K562 (cell line): ENCODE measurements at regions not wholly inside any gene's neighbourhood (a gene's known extent, or its start where the extent isn't known, plus 50 kb on each side); places are given as distances from the start of the nearest gene placed in this dataset.

Experiments
- ATAC-seq: fragments of 200-7000 bp; cut with Tn5 transposase; 3 replicates; pipeline ENCODE4 v1.9.1; 2020; ENCODE audit warnings: moderate library complexity
- BruUV-seq: library from RNA; stranded (reverse); fragments of 400-500 nt; replicated peaks from 2 replicates; lab custom pipeline; 2021; lab: Mats Ljungman, UMichigan
- CTCF ChIA-PET: fragments of 300-600 bp; formaldehyde crosslinking; extraction: SDS; loops from one replicate; lab custom pipeline; 2021; ENCODE audit warnings: low intra/inter-chr PET ratio; lab: Yijun Ruan, JAX
- POLR2A ChIA-PET: fragments of 300-600, 350-650 bp; sonication (Branson Sonifier 250); formaldehyde crosslinking; extraction: SDS; loops from one replicate; lab custom pipeline; 2021; ENCODE audit warnings: antibody characterized with exemption, inconsistent platforms; lab: Yijun Ruan, JAX
- DNase-seq, 4 experiments: peaks; one replicate each; pipeline versions ENCODE4 v3.0.0 to v3.0.0-alpha.2; 2011 to 2018; ENCODE audit warnings: low spot score in 3 of 4, mixed read lengths in 3 of 4; ENCODE audit errors: extremely low read depth in 1 of 4
- FAIRE-seq: peaks from 2 replicates; lab custom pipeline; 2011; peaks lifted over from hg19 to GRCh38; lab: Jason Lieb, UNC
- H2AFZ ChIP-seq: 2 replicates; pipeline ENCODE4 v1.6.0; 2011; ENCODE audit warnings: low read depth, low read length, control low read depth, inconsistent platforms
- H3K27ac ChIP-seq: fragments of 200-600 bp; 3 replicates; pipeline ENCODE4 v1.8.0; 2011; ENCODE audit warnings: low read depth, mild to moderate bottlenecking, control low read depth, inconsistent platforms, low read length, moderate library complexity, mixed read lengths; ENCODE audit errors: extremely low read depth
- H3K27me3 ChIP-seq, 2 experiments: fragments of 300-600 bp in 1 of 2; 2 replicates in 1 of 2; 3 replicates in 1 of 2; pipeline versions ENCODE4 v1.6.0 to v1.8.0; 2011; ENCODE audit warnings: inconsistent platforms in 2 of 2, low read length in 2 of 2, mild to moderate bottlenecking in 1 of 2, mixed read lengths in 1 of 2, moderate library complexity in 1 of 2; ENCODE audit not compliant: control insufficient read depth in 2 of 2, insufficient read depth in 2 of 2
- H3K36me3 ChIP-seq: fragments of 300-600 bp; 3 replicates; pipeline ENCODE4 v1.8.0; 2011; ENCODE audit warnings: mild to moderate bottlenecking, low read length, inconsistent platforms; ENCODE audit not compliant: control insufficient read depth, insufficient read depth
- H3K4me1 ChIP-seq, 2 experiments: fragments of 200-600 bp in 1 of 2; replicated peaks in 1 of 2; 2 replicates in 1 of 2; 3 replicates in 1 of 2; pipeline versions ENCODE4 v1.5.1 to v1.8.0; 2011; ENCODE audit warnings: inconsistent platforms in 2 of 2, low read length in 2 of 2, mild to moderate bottlenecking in 1 of 2, mixed read lengths in 1 of 2, moderate library complexity in 1 of 2; ENCODE audit not compliant: control insufficient read depth in 2 of 2, insufficient read depth in 2 of 2
- H3K4me2 ChIP-seq: 2 replicates; pipeline ENCODE4 v1.6.1; 2011; ENCODE audit warnings: low read length, control low read depth, inconsistent platforms, mixed read lengths; ENCODE audit not compliant: insufficient read depth
- H3K4me3 ChIP-seq: fragments of 200-600 bp; sonication (generic), shearing (Covaris generic); 2 replicates; pipeline ENCODE4 v1.5.1; 2016; ENCODE audit warnings: control low read depth, inconsistent platforms
- H3K79me2 ChIP-seq: fragments of 200-600 bp; 3 replicates; pipeline ENCODE4 v1.8.0; 2011; ENCODE audit warnings: low read length, inconsistent platforms; ENCODE audit not compliant: control insufficient read depth, insufficient read depth
- H3K9ac ChIP-seq, 2 experiments: 2 replicates each; pipeline versions ENCODE4 v1.6.0 to v1.6.1; 2011; ENCODE audit warnings: low read depth in 2 of 2, low read length in 2 of 2, control low read depth in 1 of 2, inconsistent platforms in 1 of 2, mild to moderate bottlenecking in 1 of 2, mixed read lengths in 1 of 2; ENCODE audit not compliant: insufficient read depth in 1 of 2
- H3K9me1 ChIP-seq: one replicate; pipeline ENCODE4 v1.6.0; 2011; ENCODE audit warnings: inconsistent platforms, mild to moderate bottlenecking, low read length, moderate library complexity; ENCODE audit not compliant: control insufficient read depth, insufficient read depth
- H3K9me3 ChIP-seq: replicated peaks from 2 replicates; pipeline ENCODE4 v1.5.1; 2011; ENCODE audit warnings: low read depth, low read length, inconsistent platforms; ENCODE audit not compliant: control insufficient read depth, insufficient read depth
- H4K20me1 ChIP-seq: replicated peaks from 2 replicates; pipeline ENCODE4 v1.6.1; 2011; ENCODE audit warnings: low read length, inconsistent platforms, mixed read lengths; ENCODE audit not compliant: control insufficient read depth, insufficient read depth
- CBX3 ChIP-seq, 2 experiments: IDR thresholded peaks; 1 replicate in 1 of 2; 2 replicates in 1 of 2; pipeline ENCODE4 v1.6.1; 2012; ENCODE audit warnings: inconsistent platforms in 2 of 2, low read length in 2 of 2, borderline replicate concordance in 1 of 2, control low read depth in 1 of 2
- CXXC5 ChIP-seq: fragments of 250-450 bp; sonication (Bioruptor Pico); IDR thresholded peaks from 2 replicates; pipeline ENCODE4 v1.8.0; 2022; ENCODE audit warnings: inconsistent platforms, mild to moderate bottlenecking, moderate library complexity
- DMBX1 ChIP-seq: fragments of 250-450 bp; sonication (Bioruptor Pico); IDR thresholded peaks from 2 replicates; pipeline ENCODE4 v1.8.0; 2022; ENCODE audit warnings: inconsistent platforms, mild to moderate bottlenecking, moderate library complexity, borderline replicate concordance
- HMGN3 ChIP-seq: IDR thresholded peaks from 2 replicates; pipeline ENCODE4 v1.6.1; 2011; ENCODE audit warnings: borderline replicate concordance, low read depth, mild to moderate bottlenecking, mixed read lengths, low read length; ENCODE audit not compliant: insufficient read length; ENCODE audit errors: extremely low read depth
- NCOR1 ChIP-seq: fragments of 450-650 bp; IDR thresholded peaks from 2 replicates; pipeline ENCODE4 v1.6.1; 2016; ENCODE audit warnings: mild to moderate bottlenecking, moderate library complexity
- RCOR1 ChIP-seq, 2 experiments: IDR thresholded peaks; 2 replicates each; pipeline ENCODE4 v1.6.1; 2012; ENCODE audit warnings: low read depth in 2 of 2, low read length in 2 of 2, borderline replicate concordance in 1 of 2, improper control_type of control experiment in 1 of 2
- TBP ChIP-seq: optimal IDR thresholded peaks from 2 replicates; pipeline ENCODE3; 2011; ENCODE audit warnings: low read depth, low read length, improper control_type of control experiment
- TCF7 ChIP-seq: sonication (generic); IDR thresholded peaks from 2 replicates; pipeline ENCODE4 v1.6.1; 2016; ENCODE audit warnings: antibody characterized with exemption, borderline replicate concordance
- WGBS: fragments of 100-300 bp; shearing (Covaris generic); methylation state at CpG from one replicate; pipeline ENCODE4 v1.1.6; 2016; ENCODE audit warnings: low coverage, mixed read lengths; ENCODE audit not compliant: insufficient coverage; ENCODE audit errors: missing lambda C conversion rate; 5-methylcytosine and 5-hydroxymethylcytosine counted together
- in situ Hi-C: fragments of 300-500 bp; cut with MboI; formaldehyde crosslinking; loops from 4 replicates; pipeline ENCODE4 v1.15.0; 2018; ENCODE audit warnings: inconsistent platforms, mixed read lengths
- intact Hi-C: fragments of 100-400 bp; cut with micrococcal nuclease; formaldehyde crosslinking; loops from 2 replicates; pipeline ENCODE4 v1.14.2; 2022

DNA sequence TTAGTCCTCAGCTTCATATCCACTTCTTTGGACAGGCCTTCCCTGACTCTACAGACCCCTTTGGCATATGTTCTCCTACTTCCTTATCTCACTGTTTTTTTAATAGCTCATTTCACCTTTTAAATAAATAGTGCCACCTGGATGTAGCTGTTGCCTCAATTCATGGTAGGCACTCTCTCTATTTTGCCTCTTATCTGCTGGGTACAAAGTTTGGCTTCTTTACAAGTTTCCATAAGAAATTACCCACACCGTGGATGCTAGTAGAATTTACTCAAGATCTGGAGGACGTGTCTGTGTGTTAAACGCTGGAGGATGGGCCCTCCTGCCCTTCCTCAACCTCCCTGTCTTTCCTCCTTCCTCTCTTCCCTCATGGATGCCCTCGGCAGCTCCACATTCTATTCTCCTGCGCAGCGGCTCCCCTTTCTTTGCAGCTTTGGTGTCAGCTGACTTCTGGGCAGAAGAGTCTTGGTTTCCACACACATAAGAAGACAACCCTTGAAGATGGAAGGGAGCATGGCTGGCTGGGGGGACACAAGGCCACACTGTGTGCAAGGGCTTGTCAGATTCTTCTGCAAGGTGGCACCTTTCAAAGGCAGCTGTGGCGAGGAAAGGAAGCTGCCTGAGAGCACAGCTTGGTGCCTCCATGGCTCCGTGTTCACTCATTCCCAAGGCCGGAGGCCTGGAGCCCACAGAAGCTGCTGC is 212.6 kb downstream of the SNX19 start:
- no peak for TF ChIP-seq NCOR1
- no peak for TF ChIP-seq TBP
- TF ChIP-seq CXXC5 (CRISPR knock-in tag), result no peak
- TF ChIP-seq TCF7, result no peak
- TF ChIP-seq HMGN3, result no peak
- TF ChIP-seq DMBX1 (CRISPR knock-in tag), result no peak
- no peak for TF ChIP-seq CBX3 (IDR thresholded peaks at IDR 0.05; ENCODE audit: borderline replicate concordance in 1 of 2, low read length in 2 of 2)
- TF ChIP-seq RCOR1 (IDR thresholded peaks at IDR 0.05; ENCODE audit: borderline replicate concordance in 1 of 2, low read depth in 2 of 2, low read length in 2 of 2), result no peak
- H4K20me1 ChIP-seq, result no peaks in the 10 kb centered on the region
- H3K4me3 ChIP-seq, result no peak overlapping the region
- H3K79me2 ChIP-seq, result no peaks in the 10 kb centered on the region
- no peaks in the 10 kb centered on the region for H3K36me3 ChIP-seq
- WGBS, result under 1% methylated on average over 8 of the region's 9 CpGs
- in situ Hi-C loops, result no loop called here
- no peak for ATAC-seq
- H3K27me3 ChIP-seq, result no peaks in the 10 kb centered on the region
- H2AFZ ChIP-seq, result no peak overlapping the region
- BruUV-seq, result no TSS peak
- ChIA-PET POLR2A (interaction anchor here (0.6 kb wide), 1 partner anchor 133 kb away, joined by 3 read pairs; no protein-coding TSS in a partner anchor), CTCF (no interaction called here)
- no peaks in the 10 kb centered on the region for H3K4me1 ChIP-seq
- no peak for DNase-seq
- H3K9ac ChIP-seq, result no peak overlapping the region
- no peak overlapping the region for H3K4me2 ChIP-seq
- intact Hi-C loops, result no loop called here
- H3K27ac ChIP-seq, result no peak overlapping the region
- H3K9me1 ChIP-seq, result no peaks in the 10 kb centered on the region
- H3K9me3 ChIP-seq, result no peaks in the 10 kb centered on the region
- no peak for FAIRE-seq
